H1 (cell line): ENCODE measurements at regions not wholly inside any gene's neighbourhood (a gene's known extent, or its start where the extent isn't known, plus 50 kb on each side); places are given as distances from the start of the nearest gene placed in this dataset.

ENCODE experiments used
- CHD7 ChIP-seq: fragments of 300-600 bp; sonication (generic); IDR thresholded peaks from 2 replicates; pipeline ENCODE4 v1.7.1; 2012; ENCODE audit warnings: low read length, moderate library complexity, mild to moderate bottlenecking, inconsistent platforms; ENCODE audit not compliant: insufficient replicate concordance

DNA sequence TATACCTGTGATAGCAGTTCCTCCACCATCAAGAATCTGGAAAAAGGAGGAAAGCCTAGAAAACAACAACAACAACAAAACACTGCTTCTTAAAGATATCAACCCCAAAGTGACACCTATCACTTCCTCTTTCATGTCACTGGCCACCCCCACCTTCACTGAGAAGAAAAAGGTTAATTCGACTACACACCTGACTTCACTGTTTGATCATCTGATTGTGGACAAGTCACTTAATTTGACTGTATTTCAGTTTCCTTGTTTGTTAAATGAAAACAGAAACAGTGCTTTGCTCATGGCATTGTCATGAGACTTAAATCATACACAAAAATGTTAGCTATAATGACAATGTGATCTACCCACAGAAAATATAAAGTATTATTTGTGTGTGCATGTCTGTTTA lies 280.6 kb upstream of the SULF2 start (continued):
- no peak for TF ChIP-seq CHD7
